Mesendoderm (in vitro differentiated cells): ENCODE measurements at regions not wholly inside any gene's neighbourhood (a gene's known extent, or its start where the extent isn't known, plus 50 kb on each side); places are given as distances from the start of the nearest gene placed in this dataset.

Experiments
- DNase-seq: peaks from one replicate; pipeline ENCODE4 v3.0.0; 2013
- H2AK5ac ChIP-seq: 2 replicates; pipeline ENCODE4 v1.6.1; 2013; ENCODE audit warnings: low read length, inconsistent platforms
- H2BK120ac ChIP-seq: 2 replicates; pipeline ENCODE4 v1.6.1; 2013; ENCODE audit warnings: low read depth, mild to moderate bottlenecking, low read length, moderate library complexity, mixed read lengths
- H2BK15ac ChIP-seq: replicated peaks from 2 replicates; pipeline ENCODE4 v1.6.1; 2013; ENCODE audit warnings: low read depth, mild to moderate bottlenecking, moderate library complexity
- H2BK5ac ChIP-seq: 2 replicates; pipeline ENCODE4 v1.6.1; 2013; ENCODE audit warnings: low read length, inconsistent platforms
- H3K18ac ChIP-seq: 2 replicates; pipeline ENCODE4 v1.6.1; 2013; ENCODE audit warnings: mild to moderate bottlenecking, low read length, mixed read lengths
- H3K23ac ChIP-seq: one replicate; pipeline ENCODE4 v1.6.1; 2013; ENCODE audit warnings: low read length
- H3K27ac ChIP-seq: 2 replicates; pipeline ENCODE4 v1.5.1; 2013; ENCODE audit warnings: low read depth, mild to moderate bottlenecking, inconsistent platforms, low read length, moderate library complexity
- H3K27me3 ChIP-seq: 2 replicates; pipeline ENCODE4 v1.6.1; 2013; ENCODE audit warnings: low read length, control low read depth, mild to moderate bottlenecking, inconsistent platforms; ENCODE audit not compliant: insufficient read depth, poor library complexity
- H3K36me3 ChIP-seq: 2 replicates; pipeline ENCODE4 v1.6.1; 2013; ENCODE audit warnings: low read length, inconsistent platforms; ENCODE audit not compliant: control insufficient read depth, insufficient read depth
- H3K4ac ChIP-seq: one replicate; pipeline ENCODE4 v1.6.1; 2013; ENCODE audit warnings: low read depth, mild to moderate bottlenecking, low read length, moderate library complexity
- H3K4me1 ChIP-seq: 2 replicates; pipeline ENCODE4 v1.6.1; 2013; ENCODE audit warnings: low read depth, low read length, inconsistent platforms; ENCODE audit not compliant: control insufficient read depth
- H3K4me2 ChIP-seq: 2 replicates; pipeline ENCODE4 v1.6.1; 2013; ENCODE audit warnings: low read length
- H3K4me3 ChIP-seq: 2 replicates; pipeline ENCODE4 v1.5.1; 2013; ENCODE audit warnings: mild to moderate bottlenecking, low read length
- H3K56ac ChIP-seq: one replicate; pipeline ENCODE4 v1.6.1; 2013; ENCODE audit warnings: low read length
- H3K79me1 ChIP-seq: 2 replicates; pipeline ENCODE4 v1.6.1; 2013; ENCODE audit warnings: low read length, inconsistent platforms
- H3K79me2 ChIP-seq: 2 replicates; pipeline ENCODE4 v1.6.1; 2013; ENCODE audit warnings: mild to moderate bottlenecking, low read length; ENCODE audit not compliant: control insufficient read depth, insufficient read depth
- H3K9ac ChIP-seq: 2 replicates; pipeline ENCODE4 v1.6.1; 2013; ENCODE audit warnings: low read length, inconsistent platforms
- H4K5ac ChIP-seq: one replicate; pipeline ENCODE4 v1.6.1; 2013; ENCODE audit warnings: low read length
- H4K8ac ChIP-seq: one replicate; pipeline ENCODE4 v1.6.1; 2013; ENCODE audit warnings: low read depth, mild to moderate bottlenecking, control low read depth, low read length, moderate library complexity
- WGBS: extraction: QIAGEN DNeasy Blood & Tissue Kit; methylation state at CpG from one replicate; pipeline ENCODE4 v1.1.7; 2013; ENCODE audit warnings: low lambda C conversion rate, missing lambda C conversion rate; ENCODE audit not compliant: insufficient coverage; ENCODE audit errors: extremely low coverage; 5-methylcytosine and 5-hydroxymethylcytosine counted together

- Histone ChIP-seq H3K4me3 (no peak overlapping the region), H3K23ac (no peak overlapping the region), H3K79me2 (no peaks in the 10 kb centered on the region), H3K56ac (peak overlapping the region; percentile 9), H2BK5ac (no peak overlapping the region), H2AK5ac (no peak overlapping the region), H3K4me2 (no peak overlapping the region), H4K8ac (no peak overlapping the region), H4K5ac (no peak overlapping the region), H3K27me3 (no peaks in the 10 kb centered on the region), H2BK120ac (no peak overlapping the region), H3K79me1 (no peaks in the 10 kb centered on the region), H2BK15ac (no peak overlapping the region), H3K36me3 (no peaks in the 10 kb centered on the region), H3K9ac (no peak overlapping the region), H3K4ac (no peak overlapping the region), H3K4me1 (peaks cover 10% of the 10 kb centered on the region), H3K18ac (peak overlapping the region; percentile 81), H3K27ac (no peak overlapping the region)
- peak; percentile 82 for DNase-seq
- WGBS: no CpG with 5 or more reads among the region's 13 CpGs
These were observed 379.8 kb downstream of the SIPA1L2 start for GRCh38 chr1:232249861-232250777.

- Histone ChIP-seq H4K5ac (no peak overlapping the region), H4K8ac (no peak overlapping the region), H3K4ac (no peak overlapping the region), H3K4me2 (no peak overlapping the region), H2AK5ac (no peak overlapping the region), H3K23ac (peak overlapping the region; percentile 67), H2BK15ac (no peak overlapping the region), H3K4me1 (peaks cover 10% of the 10 kb centered on the region), H2BK120ac (no peak overlapping the region), H3K18ac (peak overlapping the region; percentile 81), H2BK5ac (no peak overlapping the region), H3K79me2 (no peaks in the 10 kb centered on the region), H3K79me1 (no peaks in the 10 kb centered on the region), H3K27me3 (no peaks in the 10 kb centered on the region), H3K56ac (peak overlapping the region; percentile 27), H3K4me3 (no peak overlapping the region), H3K36me3 (no peaks in the 10 kb centered on the region), H3K9ac (no peak overlapping the region), H3K27ac (no peak overlapping the region)
- DNase-seq: no peak
- WGBS: no CpG with 5 or more reads among the region's 2 CpGs
These were observed 380.6 kb downstream of the SIPA1L2 start for GRCh38 chr1:232249339-232249738.

- no peak overlapping the region for H3K23ac ChIP-seq
- no peak overlapping the region for H3K18ac ChIP-seq
- no peaks in the 10 kb centered on the region for H3K27me3 ChIP-seq
- H3K79me1 ChIP-seq: no peaks in the 10 kb centered on the region
- H4K8ac ChIP-seq: no peak overlapping the region
- no peak overlapping the region for H2BK15ac ChIP-seq
- H4K5ac ChIP-seq: no peak overlapping the region
- H3K9ac ChIP-seq: no peak overlapping the region
- H3K36me3 ChIP-seq: no peaks in the 10 kb centered on the region
- no peak overlapping the region for H2BK5ac ChIP-seq
- DNase-seq: no peak
- peaks cover 10% of the 10 kb centered on the region for H3K4me1 ChIP-seq
- H2BK120ac ChIP-seq: no peak overlapping the region
- no peak overlapping the region for H3K56ac ChIP-seq
- H3K4me2 ChIP-seq: no peak overlapping the region
- H2AK5ac ChIP-seq: no peak overlapping the region
- no peak overlapping the region for H3K27ac ChIP-seq
- H3K4me3 ChIP-seq: no peak overlapping the region
- H3K4ac ChIP-seq: no peak overlapping the region
- no CpG with 5 or more reads among the region's 5 CpGs for WGBS
- no peaks in the 10 kb centered on the region for H3K79me2 ChIP-seq
These were observed 381.6 kb downstream of the SIPA1L2 start for GRCh38 chr1:232248276-232248820.

GRCh38 chr1:232247669-232248068 lies 382.3 kb downstream of the SIPA1L2 start:
- no peak for DNase-seq
- Histone ChIP-seq H2BK5ac (no peak overlapping the region), H3K4me3 (no peak overlapping the region), H3K9ac (no peak overlapping the region), H3K4me1 (peaks cover 10% of the 10 kb centered on the region), H3K23ac (no peak overlapping the region), H3K27ac (no peak overlapping the region), H4K5ac (no peak overlapping the region), H3K79me1 (no peaks in the 10 kb centered on the region), H3K56ac (no peak overlapping the region), H4K8ac (no peak overlapping the region), H3K79me2 (no peaks in the 10 kb centered on the region), H3K4me2 (no peak overlapping the region), H3K4ac (no peak overlapping the region), H3K18ac (no peak overlapping the region), H2BK120ac (no peak overlapping the region), H2AK5ac (no peak overlapping the region), H3K27me3 (no peaks in the 10 kb centered on the region), H2BK15ac (peak overlapping the region; percentile 78), H3K36me3 (no peaks in the 10 kb centered on the region)
- no CpG with 5 or more reads among the region's 3 CpGs for WGBS

- Histone ChIP-seq H3K27ac (no peak overlapping the region), H2BK15ac (peak overlapping the region; percentile 36), H3K79me1 (no peaks in the 10 kb centered on the region), H4K8ac (no peak overlapping the region), H3K4me1 (peaks cover 4% of the 10 kb centered on the region), H3K9ac (no peak overlapping the region), H2BK120ac (no peak overlapping the region), H3K56ac (no peak overlapping the region), H2AK5ac (no peak overlapping the region), H3K4ac (no peak overlapping the region), H3K27me3 (no peaks in the 10 kb centered on the region), H3K23ac (no peak overlapping the region), H2BK5ac (no peak overlapping the region), H3K4me2 (no peak overlapping the region), H4K5ac (no peak overlapping the region), H3K79me2 (no peaks in the 10 kb centered on the region), H3K18ac (no peak overlapping the region), H3K4me3 (no peak overlapping the region), H3K36me3 (no peaks in the 10 kb centered on the region)
- no CpG with 5 or more reads among the region's 1 CpG for WGBS
- no peak for DNase-seq
These were observed 385.5 kb downstream of the SIPA1L2 start for GRCh38 chr1:232244426-232244825.
